Uterus (tissue), 3 donors: ENCODE measurements at regions not wholly inside any gene's neighbourhood (a gene's known extent, or its start where the extent isn't known, plus 50 kb on each side); places are given as distances from the start of the nearest gene placed in this dataset.

Experiments
- DNase-seq, 2 donors: peaks; one replicate each; pipeline ENCODE4 v3.0.0-alpha.2; 2019 to 2020
- H3K27ac ChIP-seq, 2 donors: fragments of 200-600 bp; sonication (generic); 1 replicate in 1 of 2; 2 replicates in 1 of 2; pipeline ENCODE4 v1.5.1; 2016 to 2018
- H3K27me3 ChIP-seq, 2 donors: fragments of 200-600 bp; sonication (generic); one replicate each; pipeline ENCODE4 v1.5.1; 2018 to 2019; ENCODE audit warnings: control low read depth in 1 of 2
- H3K36me3 ChIP-seq, 2 donors: fragments of 200-600 bp; sonication (generic); one replicate each; pipeline ENCODE4 v1.5.1; 2019; ENCODE audit warnings: control low read depth in 1 of 2
- H3K4me1 ChIP-seq, 2 donors: fragments of 200-600 bp; sonication (generic); one replicate each; pipeline ENCODE4 v1.5.1; 2018 to 2019; ENCODE audit warnings: control low read depth in 1 of 2
- H3K4me3 ChIP-seq, 2 donors: fragments of 200-600 bp; sonication (generic); 1 replicate in 1 of 2; 2 replicates in 1 of 2; pipeline ENCODE4 v1.5.1; 2018 to 2019; ENCODE audit warnings: mild to moderate bottlenecking in 1 of 2
- H3K9me3 ChIP-seq, 2 donors: fragments of 200-600 bp; sonication (generic); one replicate each; pipeline ENCODE4 v1.5.1; 2019; ENCODE audit warnings: control low read depth in 1 of 2
- POLR2A ChIP-seq, 2 donors: fragments of 450-650 bp; IDR thresholded peaks; one replicate each; pipeline ENCODE4 v1.6.1; 2016; ENCODE audit warnings: antibody characterized with exemption in 2 of 2, mild to moderate bottlenecking in 1 of 2, moderate library complexity in 1 of 2
- intact Hi-C: fragments of 100-400 bp; cut with DNase I; formaldehyde crosslinking; loops from one replicate; pipeline ENCODE4 v1.15.1; 2023; ENCODE audit warnings: low total_unique reads
- TF ChIP-seq, protein P1 (sequence below), 4 experiments: fragments of 200-600 bp in 2 of 4; fragments of 450-650 bp in 2 of 4; sonication (generic) in 2 of 4; IDR thresholded peaks; one replicate each; pipeline ENCODE4 v1.5.1; 2016 to 2019; ENCODE audit warnings: antibody characterized with exemption in 4 of 4, mild to moderate bottlenecking in 2 of 4, moderate library complexity in 1 of 4
- donor health status: DM: yes; HTN: yes; CAD: no.

DNA sequence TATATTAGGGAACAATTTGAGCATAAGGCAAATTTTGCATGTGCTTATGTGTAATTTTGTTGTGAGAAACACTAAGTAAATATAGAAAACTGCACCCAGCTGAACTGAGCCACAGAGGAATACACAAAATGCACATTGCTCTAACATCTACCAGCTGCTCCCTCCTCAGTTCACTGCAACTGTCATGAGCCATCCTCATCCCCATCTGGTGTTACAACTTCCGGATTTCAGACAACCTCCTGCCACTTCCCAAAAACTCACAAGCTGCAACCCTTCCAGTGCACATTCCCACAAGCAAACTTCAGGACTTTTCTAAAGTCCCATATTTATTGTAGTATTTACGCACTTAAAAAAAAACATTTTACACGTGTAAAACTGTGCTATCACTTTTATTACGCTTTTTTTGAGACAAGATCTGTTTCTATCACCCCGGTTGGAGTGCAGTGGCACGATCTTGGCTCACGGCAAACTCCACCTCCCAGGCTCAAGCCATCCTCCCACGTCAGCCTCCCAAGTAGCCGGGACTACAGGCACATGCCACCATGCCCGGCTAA lies 169.1 kb upstream of the TBX3 start:
- no peaks in the 10 kb centered on the region for H3K36me3 ChIP-seq
- intact Hi-C loops = no loop called here

DNA sequence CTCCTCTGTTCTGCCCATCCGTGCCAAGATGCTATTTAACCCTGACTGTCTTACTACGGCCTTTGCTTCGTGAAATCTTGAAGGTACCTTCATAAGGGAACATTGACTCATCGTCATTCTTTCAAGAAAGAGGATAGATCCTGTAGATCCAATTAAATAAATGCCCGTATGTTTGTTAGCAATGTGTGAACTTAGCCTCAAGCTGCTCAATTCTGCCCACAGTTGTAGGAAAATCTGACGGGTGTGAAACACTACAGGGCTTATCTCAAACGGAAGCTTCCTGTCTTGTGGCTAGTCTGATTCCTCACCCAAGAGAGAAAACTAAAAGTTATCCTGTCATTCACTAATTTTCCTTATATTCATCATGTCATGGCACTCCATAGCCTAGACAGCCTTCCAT lies 168.0 kb upstream of the TBX3 start:
- Histone ChIP-seq H3K9me3 (no peaks in the 10 kb centered on the region), H3K27me3 (no peaks in the 10 kb centered on the region), H3K27ac (no peak overlapping the region), H3K36me3 (no peaks in the 10 kb centered on the region), H3K4me3 (no peak overlapping the region), H3K4me1 (no peaks in the 10 kb centered on the region)
- intact Hi-C loops = no loop called here
- no peak for DNase-seq
- TF ChIP-seq POLR2A (IDR thresholded peaks at IDR 0.05) = no peak
- TF ChIP-seq, protein P1, sequence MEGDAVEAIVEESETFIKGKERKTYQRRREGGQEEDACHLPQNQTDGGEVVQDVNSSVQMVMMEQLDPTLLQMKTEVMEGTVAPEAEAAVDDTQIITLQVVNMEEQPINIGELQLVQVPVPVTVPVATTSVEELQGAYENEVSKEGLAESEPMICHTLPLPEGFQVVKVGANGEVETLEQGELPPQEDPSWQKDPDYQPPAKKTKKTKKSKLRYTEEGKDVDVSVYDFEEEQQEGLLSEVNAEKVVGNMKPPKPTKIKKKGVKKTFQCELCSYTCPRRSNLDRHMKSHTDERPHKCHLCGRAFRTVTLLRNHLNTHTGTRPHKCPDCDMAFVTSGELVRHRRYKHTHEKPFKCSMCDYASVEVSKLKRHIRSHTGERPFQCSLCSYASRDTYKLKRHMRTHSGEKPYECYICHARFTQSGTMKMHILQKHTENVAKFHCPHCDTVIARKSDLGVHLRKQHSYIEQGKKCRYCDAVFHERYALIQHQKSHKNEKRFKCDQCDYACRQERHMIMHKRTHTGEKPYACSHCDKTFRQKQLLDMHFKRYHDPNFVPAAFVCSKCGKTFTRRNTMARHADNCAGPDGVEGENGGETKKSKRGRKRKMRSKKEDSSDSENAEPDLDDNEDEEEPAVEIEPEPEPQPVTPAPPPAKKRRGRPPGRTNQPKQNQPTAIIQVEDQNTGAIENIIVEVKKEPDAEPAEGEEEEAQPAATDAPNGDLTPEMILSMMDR (IDR thresholded peaks at IDR 0.05) = no peak

More for the DNA sequence above, 169.1 kb upstream of the TBX3 start:
- Histone ChIP-seq H3K4me3 (no peak overlapping the region), H3K9me3 (no peaks in the 10 kb centered on the region), H3K27ac (no peak overlapping the region), H3K4me1 (no peaks in the 10 kb centered on the region), H3K27me3 (no peaks in the 10 kb centered on the region)
- DNase-seq = no peak
- TF ChIP-seq, protein P1 (IDR thresholded peaks at IDR 0.05) = no peak
- no peak for TF ChIP-seq POLR2A (IDR thresholded peaks at IDR 0.05)

DNA sequence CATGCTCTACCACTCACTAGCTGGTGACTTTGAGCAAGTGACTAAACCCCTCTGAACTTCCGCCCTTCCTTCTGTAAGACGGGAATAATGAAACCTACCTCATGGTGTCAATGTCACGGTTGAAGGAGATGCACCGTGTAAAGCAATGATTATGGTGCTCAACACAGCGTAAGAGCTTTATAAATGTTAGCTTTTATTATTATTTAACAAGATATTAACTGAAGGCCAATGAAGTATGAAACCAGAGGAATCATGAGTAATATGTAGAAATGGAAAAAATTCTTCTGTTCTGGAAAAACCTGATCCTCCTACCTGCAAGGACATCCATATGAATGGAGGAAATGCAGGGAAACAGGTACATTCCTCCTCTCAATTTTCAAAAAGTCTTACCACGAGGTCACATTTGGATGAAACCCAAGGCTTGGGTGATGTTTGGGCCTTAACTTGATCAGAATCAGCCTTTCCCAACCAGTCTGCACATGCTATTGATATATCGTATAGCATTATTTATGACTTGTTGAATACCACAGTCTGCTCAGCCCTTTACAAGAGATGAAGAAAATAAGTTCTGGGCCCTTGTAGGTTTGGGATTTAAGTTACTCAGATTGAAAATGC lies 166.8 kb upstream of the TBX3 start:
- Histone ChIP-seq H3K36me3 (no peaks in the 10 kb centered on the region), H3K27me3 (no peaks in the 10 kb centered on the region), H3K4me1 (no peaks in the 10 kb centered on the region), H3K9me3 (no peaks in the 10 kb centered on the region), H3K4me3 (no peak overlapping the region), H3K27ac (no peak overlapping the region)
- intact Hi-C loops = no loop called here
- no peak for TF ChIP-seq POLR2A (IDR thresholded peaks at IDR 0.05)
- TF ChIP-seq, protein P1 (IDR thresholded peaks at IDR 0.05) = no peak
- no peak for DNase-seq

DNA sequence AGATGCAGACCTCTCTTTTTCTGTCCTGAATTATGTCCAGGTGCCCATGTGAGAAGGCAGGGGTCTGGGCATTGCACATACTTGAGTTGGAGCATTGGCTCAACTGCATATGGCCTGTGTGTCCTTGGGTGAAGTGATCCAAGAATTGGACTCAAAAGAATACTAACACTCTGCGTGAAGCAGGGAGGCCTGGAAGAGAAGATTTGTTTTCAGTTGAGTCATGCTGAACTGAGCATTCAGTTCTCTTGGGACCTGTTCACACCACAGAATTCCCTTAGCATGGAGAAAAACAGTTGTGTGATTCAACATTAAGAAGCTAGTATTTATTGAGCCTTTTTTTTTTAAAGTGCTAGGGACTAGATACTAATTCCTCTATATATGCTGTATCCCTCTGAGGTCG lies 164.7 kb upstream of the TBX3 start:
- Histone ChIP-seq H3K36me3 (no peaks in the 10 kb centered on the region), H3K4me3 (no peak overlapping the region), H3K27ac (no peak overlapping the region), H3K9me3 (no peaks in the 10 kb centered on the region), H3K27me3 (no peaks in the 10 kb centered on the region), H3K4me1 (no peaks in the 10 kb centered on the region)
- no peak for DNase-seq
- no peak for TF ChIP-seq POLR2A (IDR thresholded peaks at IDR 0.05)
- TF ChIP-seq, protein P1 (IDR thresholded peaks at IDR 0.05) = no peak
- intact Hi-C loops = no loop called here

DNA sequence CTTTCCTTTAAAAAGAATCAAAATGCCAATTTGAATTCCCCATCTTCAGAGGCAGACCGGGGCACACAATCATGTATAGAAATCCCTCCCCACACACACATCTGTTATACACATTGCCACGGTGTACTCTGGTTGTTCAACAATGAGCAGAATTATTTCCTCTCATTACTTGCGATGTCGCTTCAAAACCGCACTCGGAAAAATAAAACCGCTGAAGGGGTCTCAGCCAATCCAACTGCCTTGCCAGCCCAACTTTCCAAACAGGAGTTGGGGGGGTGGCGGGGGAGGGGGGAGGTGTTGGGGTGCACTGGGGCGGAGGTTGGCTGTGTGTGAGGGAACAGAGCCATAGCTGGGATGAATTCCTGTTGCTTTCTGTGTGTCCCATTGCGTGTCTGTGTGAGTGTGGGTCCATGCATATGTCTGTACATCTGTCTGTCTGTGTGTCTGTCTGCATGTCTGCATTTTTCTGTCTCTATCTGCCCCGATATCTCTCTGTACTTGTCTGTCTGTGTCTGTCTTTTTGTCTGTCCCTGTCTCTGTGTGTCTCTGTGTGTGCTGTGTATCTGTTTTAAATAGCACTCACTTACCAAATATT lies 163.6 kb upstream of the TBX3 start:
- TF ChIP-seq POLR2A (IDR thresholded peaks at IDR 0.05) = no peak
- TF ChIP-seq, protein P1 (IDR thresholded peaks at IDR 0.05) = no peak
- intact Hi-C loops = no loop called here
- H3K4me1 ChIP-seq = no peaks in the 10 kb centered on the region
- no peaks in the 10 kb centered on the region for H3K27me3 ChIP-seq
- H3K9me3 ChIP-seq = no peaks in the 10 kb centered on the region
- no peak overlapping the region for H3K27ac ChIP-seq
- H3K4me3 ChIP-seq = no peak overlapping the region
- no peak for DNase-seq
- no peaks in the 10 kb centered on the region for H3K36me3 ChIP-seq
